Umbilical cord (tissue), 1 donor: ENCODE measurements at regions not wholly inside any gene's neighbourhood (a gene's known extent, or its start where the extent isn't known, plus 50 kb on each side); places are given as distances from the start of the nearest gene placed in this dataset.
"Not testable (repeated sequence)": the region's sequence is repeated elsewhere in the genome, so short reads cannot be mapped to it uniquely, and the experiment has no call there.

ENCODE experiments used
- DNase-seq: peaks from one replicate; pipeline ENCODE4 v3.0.0-alpha.2; 2015; ENCODE audit warnings: low spot score

DNA sequence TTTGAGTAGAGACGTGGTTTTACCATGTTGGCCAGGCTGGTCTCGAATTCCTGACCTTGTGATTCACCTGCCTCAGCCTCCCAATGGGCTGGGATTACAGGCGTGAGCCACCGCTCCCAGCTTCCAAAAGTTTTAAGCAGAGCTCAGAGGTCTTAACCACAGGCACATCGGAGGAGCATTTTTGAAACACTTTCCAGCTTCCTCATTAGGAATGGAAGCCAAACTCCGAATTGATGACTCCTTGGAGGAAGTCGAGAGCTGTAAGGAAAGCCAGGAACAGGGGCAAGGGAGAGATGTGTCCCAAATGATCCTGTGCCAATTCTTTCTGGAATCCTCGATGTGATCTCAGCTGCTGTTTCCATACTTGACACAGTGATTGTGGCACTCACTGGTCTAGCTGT, 56.2 kb upstream of the CCZ1B start:
- DNase-seq, result not testable (repeated sequence)

DNA sequence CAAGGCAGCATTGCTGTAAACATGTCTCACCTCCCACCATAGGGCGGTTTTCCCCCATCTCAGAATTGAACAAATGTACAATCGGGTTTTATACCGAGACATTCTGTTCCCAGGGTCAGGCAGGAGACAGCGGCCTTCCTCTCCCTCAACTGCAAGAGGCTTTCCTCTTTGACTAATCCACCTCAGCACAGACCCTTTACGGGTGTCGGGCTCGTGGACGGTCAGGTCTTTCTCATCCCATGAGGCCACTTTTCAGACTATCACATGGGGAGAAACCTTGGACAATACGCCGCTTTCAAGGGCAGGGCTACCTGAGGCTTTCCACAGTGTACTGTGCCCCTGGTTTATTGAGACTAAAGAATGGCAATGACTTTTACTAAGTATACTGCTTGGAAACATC, 57.7 kb upstream of the CCZ1B start:
- DNase-seq, result not testable (repeated sequence)

DNA sequence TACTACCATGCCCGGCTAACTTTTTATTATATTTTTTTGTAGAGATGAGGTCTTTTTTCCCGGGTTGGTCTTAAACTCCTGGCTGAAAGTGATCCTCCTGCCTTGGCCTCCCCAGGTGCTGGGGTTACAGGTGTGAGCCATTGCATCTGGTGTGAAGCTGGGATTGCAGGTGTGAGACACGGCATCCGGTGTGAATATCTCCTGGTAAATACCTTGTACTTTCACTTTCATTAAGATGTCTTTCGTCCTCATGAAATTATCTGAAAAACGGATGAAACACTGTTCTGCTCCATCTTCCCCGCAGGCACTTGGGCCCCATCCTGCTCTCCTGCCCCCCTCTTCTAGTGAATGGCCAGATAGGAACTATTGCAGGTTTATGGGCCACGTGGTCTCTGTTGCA, 60.1 kb upstream of the CCZ1B start:
- no peak for DNase-seq

DNA sequence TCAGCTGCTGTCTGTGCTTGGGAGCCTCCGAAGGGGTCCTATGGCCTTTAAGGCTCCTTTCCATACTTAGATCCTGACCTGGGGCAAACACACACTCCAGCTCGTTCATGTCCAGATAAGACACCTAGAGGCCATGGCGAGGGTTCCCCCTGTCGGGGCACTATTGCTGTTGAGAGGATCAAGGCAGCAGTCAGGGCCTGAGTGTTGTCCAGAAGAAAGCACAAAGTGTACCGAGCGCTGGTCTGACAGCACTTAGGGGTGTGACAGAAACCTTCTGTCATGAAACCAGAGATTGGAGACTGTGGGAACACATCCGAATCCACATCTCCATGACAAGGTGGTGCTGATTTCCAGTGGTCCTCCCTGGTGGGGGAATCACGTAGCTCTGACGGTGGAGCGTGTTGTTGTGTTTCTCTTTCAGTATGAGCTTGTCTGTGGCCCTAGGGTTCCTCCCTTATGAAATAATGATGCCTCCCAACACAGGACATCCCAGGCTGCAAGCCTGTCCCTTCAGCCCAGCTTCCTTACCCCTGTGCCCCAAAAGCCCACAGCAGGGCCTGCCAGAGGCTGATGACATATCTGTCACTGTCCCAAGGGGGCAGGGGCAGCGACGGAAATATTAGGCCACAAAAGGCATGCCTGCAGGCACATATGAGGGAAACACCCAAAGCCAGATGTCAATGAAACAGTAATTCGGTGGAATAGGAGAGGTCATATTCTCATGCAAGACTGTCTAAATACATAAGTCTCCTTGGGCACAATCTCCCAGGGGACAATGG, 62.4 kb upstream of the CCZ1B start:
- not testable (repeated sequence) for DNase-seq

DNA sequence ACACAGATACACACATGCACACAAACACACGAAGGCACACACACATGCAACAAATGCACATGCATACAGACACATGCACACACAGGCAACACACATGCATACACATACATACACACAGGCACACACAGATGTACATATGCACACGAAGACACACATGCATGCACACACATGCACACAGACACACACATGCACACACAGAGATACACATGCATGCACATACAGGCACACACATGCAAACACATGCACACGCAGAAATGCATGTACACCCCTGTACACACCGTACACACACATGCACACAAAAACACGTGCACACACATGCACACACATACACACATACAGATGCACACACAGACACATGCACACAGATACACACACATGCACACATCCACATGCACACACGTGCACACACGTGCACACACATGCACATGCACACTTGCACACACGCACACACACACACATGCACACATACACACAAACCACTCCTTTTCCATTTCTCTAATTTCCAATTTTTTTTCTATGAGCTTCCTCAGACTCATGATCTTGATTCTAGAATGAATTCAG, 63.3 kb upstream of the CCZ1B start:
- no peak for DNase-seq

DNA sequence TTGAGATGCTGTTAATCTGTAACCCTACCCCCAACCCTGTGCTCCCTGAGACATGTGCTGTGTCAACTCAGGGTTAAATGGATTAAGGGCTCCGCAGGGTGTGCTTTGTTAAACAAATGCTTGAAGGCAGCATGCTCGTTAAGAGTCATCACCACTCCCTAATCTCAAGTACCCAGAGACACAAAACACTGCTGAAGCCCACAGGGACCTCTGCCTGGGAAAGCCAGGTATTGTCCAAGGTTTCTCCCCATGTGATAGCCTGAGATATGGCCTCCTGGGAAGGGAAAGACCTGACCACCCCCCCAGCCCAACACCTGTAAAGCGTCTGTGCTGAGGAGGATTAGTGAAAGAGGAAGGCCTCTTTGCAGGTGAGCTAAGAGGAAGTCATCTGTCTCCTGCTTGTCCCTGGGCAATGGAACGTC, 76.0 kb upstream of the CCZ1B start:
- DNase-seq, result not testable (repeated sequence)

DNA sequence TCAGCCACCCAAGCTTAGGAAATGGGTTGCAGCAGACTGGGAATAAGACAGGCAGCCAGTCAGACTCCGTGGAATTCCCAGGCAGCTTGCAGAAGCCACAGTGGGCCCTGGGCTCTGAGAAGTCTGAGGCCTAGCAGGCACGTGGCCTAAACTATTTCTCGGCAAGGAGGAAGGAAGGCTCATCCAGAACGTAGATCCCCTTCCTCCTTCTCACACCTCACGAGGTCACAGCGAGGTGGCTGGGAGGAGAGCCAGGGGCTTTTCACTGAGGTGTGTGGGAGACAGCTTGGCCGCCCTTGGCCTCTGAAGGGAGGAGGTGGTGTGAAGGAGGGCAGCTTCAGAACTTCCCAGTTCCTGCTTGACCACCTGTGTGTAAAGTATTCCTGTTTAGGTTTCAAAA, 77.2 kb upstream of the CCZ1B start:
- DNase-seq, result not testable (repeated sequence)

DNA sequence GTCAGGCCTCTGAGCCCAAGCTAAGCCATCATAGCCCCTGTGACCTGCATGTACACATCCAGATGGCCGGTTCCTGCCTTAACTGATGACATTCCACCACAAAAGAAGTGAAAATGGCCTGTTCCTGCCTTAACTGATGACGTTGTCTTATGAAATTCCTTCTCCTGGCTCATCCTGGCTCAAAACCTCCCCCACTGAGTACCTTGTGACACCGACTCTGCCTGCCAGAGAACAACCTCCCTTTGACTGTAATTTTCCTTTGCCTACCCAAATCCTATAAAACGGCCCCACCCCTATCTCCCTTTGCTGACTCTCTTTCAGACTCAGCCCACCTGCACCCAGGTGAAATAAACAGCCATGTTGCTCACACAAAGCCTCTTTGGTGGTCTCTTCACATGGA, 77.7 kb upstream of the CCZ1B start:
- not testable (repeated sequence) for DNase-seq

DNA sequence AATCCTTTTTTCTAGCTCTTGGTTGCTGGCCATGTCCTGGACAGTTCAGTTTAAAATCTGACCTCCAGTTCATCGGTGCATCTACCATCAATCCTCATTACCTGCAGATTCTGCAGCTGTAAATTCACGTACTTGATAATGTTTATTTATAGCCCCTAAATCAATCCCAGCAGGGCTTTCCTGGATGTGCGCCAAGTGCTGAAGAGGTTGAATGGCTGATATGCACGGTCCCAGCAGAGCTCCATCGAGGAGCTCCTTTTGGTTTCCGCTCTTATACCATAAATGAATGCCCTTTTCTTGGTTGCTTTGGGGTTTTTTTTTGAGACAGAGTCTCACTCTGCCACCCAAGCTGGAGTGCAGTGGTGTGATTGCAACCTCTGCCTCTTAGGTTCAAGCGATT, 91.2 kb upstream of the CCZ1B start:
- DNase-seq, result no peak

DNA sequence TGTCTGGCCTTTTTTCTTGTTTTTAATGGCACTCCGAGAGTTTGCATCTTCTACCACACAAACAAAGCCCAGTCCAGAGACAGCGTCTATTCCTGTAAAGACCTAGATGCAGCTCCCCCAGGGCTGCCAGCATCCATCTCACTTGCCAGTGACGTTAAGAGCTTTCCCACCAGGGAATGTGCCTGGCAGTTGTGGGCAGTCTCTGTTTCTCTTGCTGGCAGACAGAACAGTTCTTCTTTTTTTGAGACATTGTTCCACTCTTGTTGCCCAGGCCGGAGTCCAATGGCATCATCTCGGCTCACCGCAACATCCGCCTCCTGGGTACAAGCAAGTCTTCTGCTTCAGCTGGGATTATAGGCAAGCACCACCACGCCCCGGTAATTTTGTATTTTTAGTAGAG, 93.1 kb upstream of the CCZ1B start:
- not testable (repeated sequence) for DNase-seq

DNA sequence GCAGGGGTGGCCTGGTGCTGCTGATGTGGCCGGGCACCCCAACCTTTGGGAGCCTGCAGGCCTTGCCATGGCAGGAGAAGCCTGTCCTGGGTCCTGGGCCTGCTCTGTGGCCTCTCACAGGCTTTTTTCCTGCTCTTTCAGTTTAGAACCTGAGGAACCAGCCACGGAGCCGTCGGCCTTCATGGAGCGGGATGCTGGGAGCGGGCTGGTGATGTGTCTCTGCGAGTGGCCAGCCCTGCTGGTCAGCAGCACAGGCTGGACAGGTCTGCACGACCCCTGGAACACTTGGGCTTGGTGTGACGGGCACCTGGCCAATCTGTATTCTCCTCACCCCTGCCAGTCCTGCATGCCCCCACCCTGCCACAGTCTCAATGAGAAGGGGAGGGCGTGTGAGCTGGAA, 98.4 kb upstream of the CCZ1B start:
- not testable (repeated sequence) for DNase-seq

DNA sequence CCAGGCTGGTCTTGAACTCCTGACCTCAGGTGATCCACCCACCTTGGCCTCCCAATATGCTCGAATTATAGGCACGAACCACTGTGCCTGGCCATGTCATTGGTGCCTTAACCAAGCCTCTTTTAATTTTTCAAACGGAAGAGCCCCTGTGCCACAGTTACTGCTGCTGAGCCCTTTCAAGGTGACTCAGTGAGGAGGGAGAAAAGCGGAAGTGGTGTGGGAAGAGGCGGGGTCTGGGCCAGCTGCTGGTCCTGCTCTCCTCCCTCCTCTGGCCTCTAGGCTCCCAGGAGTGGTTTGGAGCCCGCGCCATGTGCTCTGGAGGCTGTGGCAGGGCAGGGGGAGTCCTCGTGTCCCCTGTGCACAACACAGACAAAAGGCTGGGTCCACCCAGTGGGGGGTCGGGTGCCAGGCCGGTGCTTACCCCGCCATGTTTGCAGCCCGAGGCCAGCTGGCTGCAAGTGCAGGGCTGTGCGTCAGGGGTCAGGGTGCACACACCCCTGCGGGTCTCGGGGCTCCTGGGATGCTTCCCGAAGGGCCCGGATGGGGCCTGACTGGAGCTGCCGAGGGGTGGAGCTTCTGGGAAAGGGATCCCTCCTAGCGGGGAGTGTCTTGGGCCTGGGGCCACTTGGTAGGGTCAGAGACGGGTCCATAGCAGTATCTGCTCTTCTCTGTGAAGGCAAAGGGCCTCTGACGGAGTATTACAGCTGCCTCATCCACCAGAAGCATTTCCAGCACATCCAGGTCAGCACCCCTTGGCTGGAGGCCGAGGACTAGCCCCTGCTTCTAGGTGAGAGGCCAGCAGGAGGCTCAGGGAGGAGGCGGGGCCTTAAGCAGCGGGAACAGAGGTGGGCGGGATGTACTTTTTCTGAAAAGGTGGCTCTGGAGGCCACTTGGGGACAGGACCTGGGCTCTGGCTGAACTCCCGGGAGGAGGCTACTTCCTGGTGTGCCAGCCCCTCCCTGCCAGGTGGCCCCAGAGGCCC, 100.4 kb upstream of the CCZ1B start:
- not testable (repeated sequence) for DNase-seq

DNA sequence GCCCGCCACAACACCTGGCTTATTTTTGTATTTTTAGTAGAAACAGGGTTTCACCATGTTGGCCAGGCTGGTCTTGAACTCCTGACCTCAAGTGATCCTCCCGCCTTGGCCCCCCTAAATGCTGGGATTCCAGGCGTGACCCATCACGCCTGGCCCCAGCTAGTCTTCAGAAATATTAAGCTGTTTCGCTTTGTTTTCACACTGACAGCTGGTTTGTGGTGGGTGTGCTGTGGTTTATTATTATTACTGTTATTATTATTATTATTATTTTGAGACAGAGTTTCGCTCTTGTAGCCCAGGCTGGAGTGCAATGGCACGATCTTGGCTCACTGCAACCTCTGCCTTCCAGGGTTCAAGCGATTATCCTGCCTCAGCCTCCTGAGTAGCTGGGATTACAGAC, 101.6 kb upstream of the CCZ1B start:
- not testable (repeated sequence) for DNase-seq

DNA sequence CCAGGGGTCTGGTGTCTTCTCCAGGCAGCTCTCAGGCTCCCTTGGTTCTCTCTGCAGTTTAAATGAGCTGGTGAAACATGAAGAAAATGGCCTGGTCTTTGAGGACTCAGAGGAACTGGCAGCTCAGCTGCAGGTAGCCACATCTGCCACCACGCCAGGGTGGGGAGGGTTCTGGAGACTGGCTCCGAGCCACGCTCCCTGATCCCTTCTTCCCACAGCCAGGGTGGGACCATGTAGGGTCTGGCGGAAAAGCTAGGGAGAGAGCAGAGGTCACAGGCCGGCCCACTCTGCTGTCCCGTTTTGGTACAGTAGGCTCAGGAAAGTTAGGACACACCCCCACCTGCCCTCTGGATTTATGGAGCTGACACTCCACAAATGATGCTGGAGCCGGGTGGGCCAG, 103.5 kb upstream of the CCZ1B start:
- not testable (repeated sequence) for DNase-seq

DNA sequence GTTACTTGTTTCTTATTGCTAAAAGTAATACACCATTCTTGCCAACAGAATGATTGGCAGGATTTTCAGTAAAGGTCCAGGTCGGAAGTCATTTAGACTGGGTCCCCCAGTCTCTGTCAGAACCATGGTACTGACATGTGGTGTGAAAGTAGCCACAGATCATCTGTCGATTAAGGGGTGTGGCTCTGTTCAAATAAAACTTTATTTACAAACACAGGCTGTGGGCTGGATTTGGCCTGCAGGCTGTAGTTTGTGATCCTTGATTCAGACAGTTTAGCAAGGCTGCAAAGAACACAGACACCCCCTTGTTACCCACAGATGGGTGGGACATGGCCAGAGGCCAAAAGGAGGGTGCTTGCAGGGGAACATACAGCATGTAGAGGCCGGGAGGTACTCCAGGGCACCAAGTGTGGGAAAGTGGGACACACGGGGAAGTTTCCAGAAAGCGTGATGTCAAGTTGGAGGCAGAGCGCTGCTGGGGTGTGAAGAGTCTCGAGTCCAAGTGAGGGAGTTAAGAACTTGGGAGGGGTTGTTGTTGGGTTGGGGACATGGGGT, 104.1 kb upstream of the CCZ1B start:
- DNase-seq, result not testable (repeated sequence)

DNA sequence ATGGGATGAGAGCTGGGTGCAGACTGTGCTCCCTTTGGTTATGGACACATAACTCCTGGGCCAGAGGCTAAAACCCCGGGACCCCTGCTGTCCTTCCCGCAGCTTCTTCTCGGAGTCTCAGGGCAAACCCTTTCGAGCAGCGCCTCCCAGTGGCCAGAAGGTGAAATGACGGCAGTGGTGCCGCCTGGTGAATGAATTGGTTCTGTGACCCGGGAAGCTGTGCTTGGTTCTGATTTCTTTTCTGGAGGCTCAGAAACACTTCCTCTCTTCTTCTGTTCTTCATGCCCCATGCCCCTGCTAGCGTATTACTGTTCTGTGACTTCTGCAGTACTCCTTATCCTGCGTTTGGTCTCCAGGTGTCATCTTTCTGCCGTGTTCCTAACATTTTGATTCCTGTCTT, 104.7 kb upstream of the CCZ1B start:
- not testable (repeated sequence) for DNase-seq

DNA sequence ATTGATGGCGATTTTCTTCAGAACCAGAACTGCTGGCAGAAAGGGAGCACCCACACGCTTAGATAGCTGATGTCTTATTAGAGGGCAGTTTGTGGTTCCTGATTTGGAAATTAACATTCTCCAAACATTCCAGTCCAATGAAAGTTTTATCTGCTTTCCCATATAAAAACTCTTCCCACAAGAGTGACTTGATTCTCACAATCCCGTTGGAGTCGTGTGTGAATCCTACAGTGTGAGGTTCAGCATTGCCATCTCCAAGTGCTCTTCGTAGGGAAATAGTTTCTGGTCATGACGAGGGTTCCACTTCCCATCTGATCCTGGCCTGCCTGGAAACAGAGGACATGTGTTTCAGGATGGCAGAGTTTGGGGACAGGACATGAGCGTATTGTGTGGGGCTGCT, 105.4 kb upstream of the CCZ1B start:
- DNase-seq, result not testable (repeated sequence)

DNA sequence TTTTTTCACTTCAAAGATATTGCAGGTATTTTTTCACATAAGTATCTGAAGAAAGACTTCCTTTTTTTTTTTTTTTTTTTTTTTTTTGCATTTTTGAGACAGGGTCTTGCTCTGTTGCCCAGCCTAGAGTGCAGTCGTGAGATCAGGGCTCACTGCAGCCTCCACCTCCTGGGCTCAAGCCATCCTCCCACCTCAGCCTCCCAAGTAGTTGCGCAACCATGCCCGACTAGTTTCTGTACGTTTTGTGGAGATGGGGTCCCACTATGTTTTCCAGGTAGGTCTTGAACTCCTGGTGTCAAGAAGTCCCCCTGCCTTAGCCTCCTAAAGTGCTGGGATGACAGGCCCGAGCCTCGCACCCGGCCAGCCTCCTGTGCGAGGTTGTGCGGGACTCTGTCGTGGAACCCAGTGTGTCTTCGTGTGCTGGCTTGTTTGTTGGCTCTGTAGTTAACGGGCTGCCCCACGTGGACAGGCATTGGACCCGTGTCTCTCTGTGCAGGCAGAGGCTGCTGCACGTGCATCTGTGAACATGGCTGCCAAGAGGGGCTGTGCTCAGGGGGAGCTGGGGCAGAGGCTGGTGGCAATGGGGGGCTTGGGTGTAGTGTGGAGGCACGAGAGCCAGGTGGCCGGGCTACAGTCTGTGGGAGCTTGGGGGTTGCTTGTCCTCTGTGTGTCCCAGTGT, 108.0 kb upstream of the CCZ1B start:
- DNase-seq, result not testable (repeated sequence)

DNA sequence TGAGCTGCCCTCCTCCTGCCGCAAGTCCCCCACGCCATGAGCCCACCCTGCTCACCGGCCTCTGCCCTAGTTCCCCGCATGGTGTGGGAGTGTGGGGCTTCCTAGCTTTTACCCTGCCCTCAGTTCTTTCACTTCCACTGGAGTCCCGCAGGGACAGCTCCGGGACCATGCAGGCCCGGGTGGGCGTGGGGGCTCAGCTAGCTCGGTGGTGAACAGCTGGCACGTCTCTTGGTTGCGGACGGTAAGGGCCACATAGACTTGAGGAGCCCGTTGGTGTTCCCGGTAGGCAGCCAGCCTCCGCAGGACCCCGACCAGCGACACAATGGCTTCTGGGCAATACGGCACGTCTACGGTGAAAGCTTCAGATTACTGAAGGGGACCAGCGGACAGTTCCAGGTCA, 108.9 kb upstream of the CCZ1B start:
- no peak for DNase-seq

DNA sequence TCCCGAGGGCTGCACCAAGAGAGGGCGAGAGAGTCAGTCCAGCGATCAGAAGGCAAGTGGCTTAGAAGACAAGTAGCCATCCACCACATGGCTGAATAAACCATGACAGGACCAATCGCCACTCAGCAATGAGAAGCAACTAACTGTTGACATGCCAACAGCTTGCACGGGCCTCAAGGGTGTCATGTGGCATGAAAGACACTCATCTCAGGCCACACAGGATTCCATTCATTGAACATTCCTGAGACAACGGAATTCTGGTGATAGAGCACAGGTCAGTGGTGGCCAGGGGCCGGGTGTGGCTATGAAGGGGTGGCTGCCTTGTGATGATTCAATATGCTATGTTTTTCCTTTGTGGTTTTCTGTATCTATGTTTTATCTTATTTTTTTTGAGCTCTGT, 110.6 kb upstream of the CCZ1B start:
- DNase-seq, result not testable (repeated sequence)

DNA sequence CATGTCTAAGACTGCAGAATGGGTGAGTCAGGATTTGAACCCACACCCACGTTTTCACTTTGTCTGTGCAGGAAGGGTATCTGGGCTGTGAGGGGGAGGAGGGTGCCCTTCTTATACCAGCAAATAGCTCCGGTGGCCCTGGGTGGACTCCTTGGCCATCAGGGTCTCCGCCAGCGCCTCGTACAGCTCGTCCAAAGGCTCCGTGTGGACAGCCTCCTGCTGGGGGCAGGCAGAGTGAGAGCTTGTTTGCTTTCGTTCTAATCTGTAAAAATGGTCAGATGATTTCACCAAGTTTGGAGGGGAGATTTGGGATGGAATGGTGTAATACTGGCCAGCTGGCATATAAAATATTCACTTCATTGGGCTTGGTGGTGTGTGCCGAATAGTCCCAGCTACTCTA, 111.7 kb upstream of the CCZ1B start:
- not testable (repeated sequence) for DNase-seq
